ENCODE measurements at regions not wholly inside any gene's neighbourhood (a gene's known extent, or its start where the extent isn't known, plus 50 kb on each side); places are given as distances from the start of the nearest gene placed in this dataset.

DNA sequence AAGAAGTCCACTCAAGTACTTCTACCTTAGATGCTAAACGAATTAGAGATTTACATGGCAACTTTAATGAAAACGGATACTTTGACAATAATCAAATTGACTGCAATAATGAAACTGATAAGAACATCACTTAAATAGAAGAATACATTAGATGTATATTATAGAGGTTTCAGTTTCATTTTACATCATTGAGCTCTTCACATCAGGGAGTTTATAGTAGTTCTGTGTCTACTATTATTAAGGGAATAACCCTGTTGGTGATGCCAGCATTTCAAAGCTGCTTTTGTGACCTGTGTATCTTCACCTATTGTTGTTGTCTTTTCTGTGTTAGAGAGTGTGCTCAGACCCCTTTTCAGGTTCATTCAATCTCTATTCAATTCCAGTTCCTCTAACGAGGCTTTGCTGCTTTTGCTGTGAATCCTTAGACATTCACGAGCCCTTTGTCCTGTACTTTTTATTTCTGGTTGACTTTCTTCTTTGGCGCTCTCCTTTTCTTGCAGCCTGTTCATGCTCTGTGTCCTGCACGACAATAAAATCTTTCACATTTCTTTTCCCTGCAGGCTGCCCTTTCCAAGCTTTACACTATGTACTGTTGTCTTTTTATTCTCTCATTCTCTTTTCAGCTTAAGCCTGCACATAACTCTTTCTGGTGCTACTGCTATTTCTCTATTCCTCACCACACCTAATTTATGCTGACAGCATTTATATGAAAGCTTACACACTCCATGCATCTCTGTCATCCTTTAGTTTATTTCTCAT lies 232.1 kb downstream of the CPE start:
- no peak for DNase-seq (ENCODE audit: low read depth)

DNA sequence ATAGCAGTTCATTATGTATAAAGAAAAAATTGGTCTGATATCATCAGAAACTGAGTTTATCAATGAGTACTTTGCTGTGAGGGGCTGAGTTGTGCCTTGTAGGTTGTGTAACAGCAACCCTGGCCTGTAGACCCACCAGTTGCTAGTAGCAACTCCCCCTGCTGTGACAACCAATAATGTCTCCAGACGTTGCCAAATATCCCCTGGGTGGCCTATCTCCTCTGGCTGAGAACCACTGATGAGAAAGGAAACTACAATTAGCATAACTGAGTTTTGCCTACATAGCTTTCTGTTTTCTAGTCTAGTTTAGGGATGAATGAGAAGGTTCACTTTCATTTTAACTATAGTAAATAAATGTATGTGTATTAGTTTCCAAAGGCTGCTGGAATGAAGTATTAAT lies 234.1 kb downstream of the CPE start:
- DNase-seq (ENCODE audit: low read depth): no peak

DNA sequence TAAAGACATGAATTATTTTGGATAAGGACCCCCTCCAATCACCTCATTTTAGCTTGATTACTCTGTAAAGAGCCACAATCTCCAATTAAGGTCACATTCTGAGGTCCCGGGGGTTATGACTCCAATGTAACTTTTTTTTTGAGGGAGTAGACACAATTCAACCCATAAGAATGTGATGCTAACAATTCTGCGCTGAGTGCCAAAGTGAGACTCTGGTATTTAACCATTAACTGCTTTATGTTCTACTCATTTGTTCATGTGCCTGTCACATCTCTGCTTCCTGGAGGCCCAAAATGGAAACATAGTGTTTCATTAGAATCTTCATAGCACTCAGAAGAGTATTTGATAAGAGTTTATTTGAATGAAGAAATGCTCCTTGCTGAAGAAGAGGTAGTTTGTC lies 234.8 kb downstream of the CPE start:
- DNase-seq (ENCODE audit: low read depth): no peak

DNA sequence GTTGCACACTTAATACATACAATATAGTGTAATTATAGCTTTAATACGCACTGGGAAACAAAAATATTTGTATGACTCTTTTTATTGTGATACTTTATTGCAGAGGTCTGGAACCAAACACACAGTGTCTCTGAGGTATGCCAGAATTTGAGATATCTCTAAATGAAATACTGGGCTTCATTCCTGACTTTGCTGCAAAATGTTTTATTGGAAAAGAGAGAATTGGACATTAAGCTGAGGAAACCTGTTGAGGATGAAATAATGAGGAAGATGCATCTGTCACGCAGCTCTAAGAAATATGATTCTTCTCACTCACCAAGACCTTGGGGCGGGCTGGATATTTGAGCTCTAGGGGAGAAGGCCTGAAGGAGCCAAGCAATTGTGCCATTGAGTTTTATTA lies 242.1 kb downstream of the CPE start:
- DNase-seq (ENCODE audit: low read depth): no peak

DNA sequence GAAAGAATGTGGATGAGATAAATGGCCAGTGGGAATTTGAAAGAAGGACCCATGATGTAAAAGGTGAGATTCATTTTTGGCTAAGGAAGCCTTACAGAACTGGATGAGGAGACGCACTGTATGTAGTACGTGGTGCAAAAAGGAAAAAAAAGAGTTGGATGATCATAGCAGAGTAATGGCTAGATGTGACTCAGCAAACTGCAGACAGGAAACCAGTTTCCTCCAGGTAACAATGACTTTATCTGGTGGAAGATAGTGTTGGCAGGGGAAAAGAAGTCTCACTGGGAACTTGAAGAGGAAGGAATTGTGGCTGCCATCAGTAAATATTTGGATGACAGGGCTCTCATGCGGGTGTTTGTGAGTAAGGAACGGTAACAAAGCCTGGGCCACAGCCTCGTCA lies 243.2 kb downstream of the CPE start:
- DNase-seq (ENCODE audit: low read depth): no peak

DNA sequence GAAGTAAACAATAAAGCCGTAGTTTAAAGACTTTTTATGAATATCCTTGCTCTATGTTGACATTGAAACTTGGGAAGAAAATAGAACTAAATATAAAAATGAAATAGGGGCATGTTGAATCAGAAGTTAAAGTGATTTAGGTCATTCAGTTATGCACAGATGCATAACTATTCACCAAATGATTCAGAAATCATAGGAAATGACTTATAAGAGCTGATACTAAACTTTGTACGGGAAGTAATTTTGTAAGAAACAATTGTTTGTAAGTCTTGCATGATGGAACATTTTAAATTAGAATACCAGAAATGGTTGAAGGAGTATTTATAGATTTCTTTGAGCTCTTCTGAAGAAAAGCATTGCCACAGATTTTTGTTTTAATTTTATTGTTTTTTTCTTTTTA lies 246.5 kb downstream of the CPE start:
- DNase-seq (ENCODE audit: low read depth): no peak

DNA sequence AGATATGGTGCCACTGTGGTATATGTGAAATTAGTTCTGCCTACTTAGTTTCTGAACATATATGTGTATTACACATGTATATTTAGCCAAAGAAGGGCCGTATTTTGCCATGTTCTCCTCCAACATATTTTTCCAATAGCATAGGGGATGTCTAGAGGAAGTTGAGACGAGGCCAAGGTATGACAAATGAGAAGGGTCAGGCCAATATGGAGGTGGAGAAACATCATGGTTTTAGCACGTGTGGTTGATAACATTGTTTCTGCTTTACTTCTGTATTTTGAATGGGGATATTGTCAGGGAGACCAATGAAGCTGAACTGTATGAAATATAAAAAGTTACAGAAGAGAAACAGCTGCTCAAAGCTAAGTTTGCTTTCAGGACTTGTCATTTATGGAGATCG lies 246.7 kb upstream of the TLL1 start:
- DNase-seq (ENCODE audit: low read depth): no peak

DNA sequence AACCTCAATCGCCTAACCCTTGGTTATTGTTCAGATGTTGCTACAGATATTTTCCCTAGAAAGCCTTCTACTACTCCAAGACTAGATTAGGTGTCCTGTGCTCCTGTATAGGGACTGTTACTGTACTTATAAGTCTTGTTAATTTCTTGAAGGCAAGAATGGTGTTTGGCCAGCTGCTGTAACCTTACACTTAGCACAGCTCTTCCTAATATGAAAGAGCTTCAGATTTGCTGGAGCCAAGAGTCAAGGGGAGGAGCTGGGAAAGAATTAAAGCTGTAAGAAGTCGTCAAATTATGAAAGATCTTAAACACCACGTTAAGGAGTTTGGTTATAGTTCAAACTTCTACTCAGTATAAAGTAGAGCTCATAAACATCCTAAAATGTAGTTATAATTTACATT lies 245.9 kb upstream of the TLL1 start:
- DNase-seq (ENCODE audit: low read depth): no peak

DNA sequence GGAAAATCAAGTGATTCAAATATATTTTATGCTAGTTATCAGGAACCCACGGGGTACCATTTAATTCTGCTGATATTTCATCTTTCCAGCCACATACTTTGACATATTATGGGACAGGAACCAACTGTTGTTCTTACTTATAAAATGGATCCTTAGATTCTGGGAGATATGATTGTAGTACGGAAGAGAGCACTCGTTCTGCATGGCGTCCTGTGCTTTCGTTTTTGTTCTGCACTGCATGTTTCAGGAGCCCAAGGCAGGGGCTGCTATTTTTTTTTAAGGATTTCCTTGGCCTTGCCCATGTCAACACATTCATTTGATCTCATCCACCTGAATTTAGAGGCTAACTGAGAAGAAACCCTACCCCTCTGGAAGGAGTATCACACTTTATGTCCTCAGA lies 245.5 kb upstream of the TLL1 start:
- no peak for DNase-seq (ENCODE audit: low read depth)

DNA sequence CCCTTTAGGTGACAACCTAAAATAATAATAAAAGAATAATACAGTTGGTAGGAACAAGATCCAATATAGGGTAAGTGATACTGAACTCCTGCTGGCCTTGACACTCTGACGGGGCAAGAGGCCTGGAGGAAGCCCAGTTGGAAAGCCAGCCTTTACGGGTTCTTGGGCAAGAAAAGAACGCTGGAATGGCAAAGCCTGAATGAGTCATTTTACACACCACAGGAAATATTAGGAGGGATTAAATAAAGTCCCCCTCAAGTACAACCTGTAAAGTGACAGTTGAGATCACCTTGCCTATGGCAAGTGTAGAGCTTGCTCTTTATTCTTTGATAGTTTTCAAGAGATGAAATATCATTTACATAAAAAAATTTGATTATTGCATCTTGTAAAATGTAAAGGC lies 244.5 kb upstream of the TLL1 start:
- DNase-seq (ENCODE audit: low read depth): no peak

DNA sequence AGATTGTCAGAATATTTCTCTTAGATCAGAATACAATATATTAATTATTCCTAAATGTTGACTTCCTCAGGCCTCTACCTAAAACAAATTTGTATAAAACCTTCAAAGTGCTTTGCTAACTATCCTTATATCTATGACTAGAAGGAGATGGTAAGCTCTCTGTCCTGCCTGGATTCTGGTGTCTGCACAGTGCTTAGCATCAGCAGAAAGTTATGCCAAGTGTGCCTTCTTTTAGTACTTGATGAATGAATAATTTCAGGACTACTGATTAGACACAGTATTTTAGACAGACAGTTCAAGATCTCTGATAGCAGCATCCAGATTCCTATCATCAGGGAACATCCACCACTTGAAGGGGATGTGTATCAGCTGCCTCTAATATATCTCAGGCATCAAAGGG lies 242.4 kb upstream of the TLL1 start:
- no peak for DNase-seq (ENCODE audit: low read depth)

DNA sequence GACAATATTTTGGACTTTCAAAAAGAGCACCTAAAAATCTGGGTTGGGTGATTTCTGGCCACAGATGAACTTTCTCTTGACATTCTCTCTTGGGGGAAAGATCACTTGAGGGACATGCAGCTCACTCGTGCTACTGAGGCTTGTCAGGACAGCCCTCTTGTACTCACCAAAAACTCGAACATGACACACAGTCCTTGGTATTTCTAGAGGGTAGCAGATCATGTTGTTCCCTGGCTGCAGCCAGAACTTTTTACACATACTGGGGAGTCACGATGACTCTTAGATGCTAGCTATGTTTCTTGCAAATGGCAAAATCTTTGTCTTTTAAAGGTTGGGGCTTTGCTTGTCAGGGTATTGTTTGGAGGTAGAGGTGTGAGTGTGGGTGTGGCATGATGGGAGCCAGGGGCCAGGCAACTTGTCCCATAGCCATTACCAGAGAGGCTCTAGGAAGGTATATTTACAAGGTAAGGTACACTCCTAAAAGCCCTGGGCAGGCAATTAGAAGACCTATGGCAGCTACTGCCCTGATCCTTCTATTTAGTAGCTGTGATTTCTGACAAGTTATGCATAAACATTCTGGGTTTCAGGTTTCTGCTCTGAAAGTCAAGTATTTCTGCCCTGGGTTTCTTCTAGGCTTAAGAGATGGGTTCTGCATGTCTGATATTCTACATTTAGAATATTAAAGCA lies 241.7 kb upstream of the TLL1 start:
- DNase-seq (ENCODE audit: low read depth): no peak

DNA sequence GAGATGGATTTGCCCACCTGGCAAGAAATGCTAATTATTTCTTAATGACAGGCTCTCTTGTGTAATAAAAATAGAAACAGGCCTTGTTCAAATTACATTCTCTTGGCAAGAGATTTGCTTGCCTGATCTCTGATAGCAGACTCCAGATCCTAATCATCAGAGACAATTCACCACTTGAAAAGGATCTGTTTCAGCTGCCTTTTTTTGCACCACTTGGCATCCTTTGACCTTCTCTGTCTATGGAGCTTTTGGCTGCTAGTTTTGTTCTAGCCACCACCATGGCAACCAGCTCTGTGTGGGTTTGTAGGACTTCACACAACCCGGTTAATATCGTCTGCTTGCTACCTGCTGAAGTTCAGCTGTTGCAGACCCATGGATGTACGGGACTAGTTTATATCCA lies 241.1 kb upstream of the TLL1 start:
- no peak for DNase-seq (ENCODE audit: low read depth)

DNA sequence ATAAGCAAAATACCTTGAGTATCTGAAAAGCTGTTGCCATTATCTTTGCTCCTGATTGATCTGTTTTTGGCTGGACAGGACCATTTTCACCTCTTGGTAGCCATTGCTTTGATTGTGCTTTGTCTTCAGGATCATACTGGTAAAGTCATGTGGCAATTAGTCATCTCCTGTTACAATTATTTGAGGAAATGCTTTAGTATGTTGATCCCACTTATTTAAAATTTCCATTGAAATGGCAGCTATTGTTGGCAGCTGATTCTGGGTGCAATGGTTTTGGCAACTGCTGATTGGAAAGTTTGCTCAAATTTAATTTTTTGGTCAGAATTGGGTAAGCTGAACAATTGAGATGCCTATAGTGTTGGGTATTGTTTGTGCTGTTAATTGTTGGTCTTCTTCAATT lies 238.3 kb upstream of the TLL1 start:
- no peak for DNase-seq (ENCODE audit: low read depth)

DNA sequence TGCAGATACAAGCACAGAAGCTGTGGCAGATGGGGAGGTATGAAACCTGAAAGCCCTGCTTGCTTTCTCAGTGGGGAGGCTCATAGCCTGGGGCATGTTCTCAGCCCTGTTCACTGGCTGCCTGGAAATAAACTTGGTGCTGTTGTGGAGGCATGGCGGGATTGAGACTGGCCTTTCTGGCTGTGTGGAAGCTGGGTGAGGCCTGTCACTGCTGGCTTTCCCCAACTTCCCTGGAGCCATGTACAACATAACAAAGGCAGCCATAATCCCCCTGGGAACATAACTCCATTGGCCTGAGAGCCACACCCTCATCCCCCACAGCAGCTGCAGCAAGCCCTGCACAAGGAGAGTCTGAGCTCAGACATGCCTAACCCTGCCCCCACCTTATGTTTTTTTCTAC lies 237.7 kb upstream of the TLL1 start:
- no peak for DNase-seq (ENCODE audit: low read depth)

DNA sequence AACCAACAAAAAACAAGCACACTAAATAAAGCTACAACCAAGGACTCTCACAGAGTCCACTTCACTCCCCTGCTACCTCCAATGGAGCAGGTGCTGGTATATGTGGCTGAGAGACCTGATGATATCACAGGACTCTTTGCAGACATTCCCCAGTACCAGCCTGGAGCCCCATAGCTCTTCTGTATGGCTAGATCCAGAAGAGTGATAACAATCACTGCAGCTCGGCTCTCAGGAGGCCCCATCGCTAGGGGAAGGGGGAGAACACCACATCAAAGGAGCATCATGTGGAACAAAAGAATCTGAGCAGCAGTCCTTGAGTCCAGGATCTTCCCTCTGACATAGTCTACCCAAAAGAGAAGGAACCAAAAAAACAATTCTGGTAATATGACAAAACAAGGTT lies 237.1 kb upstream of the TLL1 start:
- DNase-seq (ENCODE audit: low read depth): no peak

DNA sequence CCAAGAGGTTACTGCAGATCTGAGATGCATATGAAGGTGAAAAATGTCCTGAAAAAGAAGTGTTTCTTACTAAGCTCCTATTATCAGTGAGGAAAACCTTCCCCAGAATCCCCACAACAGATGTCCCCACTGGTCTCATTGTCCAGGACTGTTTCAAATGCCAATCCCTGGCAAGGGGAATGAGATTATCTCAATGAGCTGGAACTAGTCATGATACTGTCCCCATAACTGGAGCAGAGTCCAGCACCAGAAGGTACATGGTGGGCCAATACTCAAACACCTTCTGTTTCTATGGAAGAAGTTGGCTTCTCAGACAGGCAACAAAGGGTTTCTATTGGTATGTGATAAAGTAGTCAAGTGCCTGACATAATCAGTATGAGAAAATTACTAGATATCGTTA lies 221.1 kb upstream of the TLL1 start:
- DNase-seq (ENCODE audit: low read depth): no peak

DNA sequence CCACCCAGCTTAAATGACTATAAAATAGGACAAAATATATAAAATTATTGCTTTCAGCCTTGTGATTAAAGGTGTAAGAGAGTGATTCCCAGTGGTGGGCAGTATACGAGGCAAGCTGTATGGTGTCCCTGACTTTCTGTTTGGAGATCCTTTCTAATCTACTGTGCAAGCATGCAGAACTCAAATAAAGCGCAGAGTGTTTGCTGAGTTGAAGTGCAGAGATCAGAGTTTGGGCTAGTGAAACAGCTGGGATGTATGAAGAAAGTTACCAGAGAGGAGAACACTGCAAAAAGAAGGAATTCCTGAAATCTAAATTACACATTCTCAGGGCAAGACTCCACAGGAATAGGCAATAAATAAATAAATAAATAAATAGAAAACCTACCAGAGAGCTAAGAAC lies 218.5 kb upstream of the TLL1 start:
- DNase-seq (ENCODE audit: low read depth): no peak

DNA sequence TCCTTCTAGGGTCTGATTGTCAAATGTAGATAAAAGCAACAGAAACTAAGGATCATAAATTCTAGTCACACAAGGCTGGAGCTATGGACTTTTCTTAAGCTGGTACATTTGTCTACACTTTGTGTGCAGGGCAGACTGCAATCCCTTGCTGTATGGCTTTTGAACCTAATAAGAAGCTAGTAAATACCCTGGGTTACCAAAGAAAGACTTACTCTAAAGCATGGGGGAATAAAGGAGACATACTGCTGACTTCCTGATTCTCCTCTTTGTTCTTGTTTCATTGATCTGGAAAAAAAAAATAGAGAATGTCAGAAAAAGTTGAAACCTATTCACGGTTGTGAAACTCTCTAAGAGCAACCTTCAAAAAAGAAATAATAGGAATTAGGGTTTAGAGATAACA lies 216.6 kb upstream of the TLL1 start:
- no peak for DNase-seq (ENCODE audit: low read depth)

DNA sequence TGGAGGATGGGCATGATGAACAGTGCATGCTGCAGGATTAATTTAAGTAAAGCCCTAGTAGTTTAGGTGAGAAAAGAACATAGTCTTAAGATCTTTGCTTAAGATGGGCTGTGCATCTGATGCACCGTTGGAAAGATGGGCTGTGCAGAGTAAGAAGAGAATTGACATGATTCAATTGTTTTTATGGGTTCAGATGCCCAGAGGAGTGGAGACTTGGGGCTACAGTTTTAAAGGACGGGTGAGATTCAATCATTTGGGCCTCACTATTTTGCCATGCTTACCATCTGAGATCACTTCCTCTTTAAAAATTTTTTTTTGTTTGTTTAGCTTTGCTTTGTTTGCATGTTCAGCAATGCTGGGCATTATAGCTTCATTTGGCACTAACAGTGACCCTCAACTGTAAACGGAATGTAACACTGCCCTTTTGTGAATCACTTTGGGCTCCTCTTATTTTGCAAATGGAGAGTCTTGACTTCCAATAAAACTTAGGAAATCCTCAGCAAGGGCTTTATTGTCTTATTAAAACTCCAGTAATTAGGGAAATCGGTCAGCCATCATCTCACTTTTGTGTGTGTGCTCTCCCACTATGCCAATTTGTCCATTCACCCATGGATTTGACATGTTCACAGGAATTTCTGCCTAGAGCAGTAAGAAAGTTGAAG lies 216.1 kb upstream of the TLL1 start:
- DNase-seq (ENCODE audit: low read depth): no peak

DNA sequence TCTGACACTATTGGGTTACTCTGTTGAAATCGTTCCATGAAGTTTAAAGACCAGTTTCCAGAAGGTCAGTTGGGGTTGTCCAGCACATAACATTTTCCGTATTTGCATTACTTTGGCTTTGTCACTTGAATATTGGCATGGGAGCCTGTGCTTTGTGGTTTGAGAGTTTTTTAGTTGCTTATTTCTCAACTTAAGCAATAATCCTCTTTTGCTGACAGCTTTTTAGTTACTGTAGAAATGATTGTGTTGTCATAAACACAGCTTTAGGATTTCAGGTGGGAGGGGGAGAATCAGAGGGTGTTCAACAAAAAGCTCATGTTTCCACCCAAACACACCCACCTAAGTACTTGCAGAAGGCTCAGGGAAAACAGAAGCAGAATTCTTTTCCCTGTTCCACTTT lies 210.7 kb upstream of the TLL1 start:
- no peak for DNase-seq (ENCODE audit: low read depth)

DNA sequence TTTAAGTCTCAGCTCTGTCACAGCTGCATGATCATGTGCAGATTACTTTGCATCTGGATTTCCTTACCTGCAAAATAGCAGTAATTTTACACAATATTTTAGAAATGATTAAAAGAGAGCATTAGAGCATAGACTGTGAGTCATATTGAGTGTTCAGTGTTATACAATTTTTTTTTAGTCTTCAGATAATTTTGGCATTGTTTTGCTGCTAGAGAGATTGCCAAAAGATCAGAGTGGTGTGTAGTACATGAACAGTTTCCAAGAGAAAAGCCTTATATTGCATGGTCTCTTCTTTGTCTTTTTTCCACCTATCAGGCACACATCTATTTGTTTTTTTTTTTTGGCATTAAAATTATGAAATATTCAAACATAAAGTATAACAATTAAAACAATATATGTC lies 209.6 kb upstream of the TLL1 start:
- DNase-seq (ENCODE audit: low read depth): no peak

DNA sequence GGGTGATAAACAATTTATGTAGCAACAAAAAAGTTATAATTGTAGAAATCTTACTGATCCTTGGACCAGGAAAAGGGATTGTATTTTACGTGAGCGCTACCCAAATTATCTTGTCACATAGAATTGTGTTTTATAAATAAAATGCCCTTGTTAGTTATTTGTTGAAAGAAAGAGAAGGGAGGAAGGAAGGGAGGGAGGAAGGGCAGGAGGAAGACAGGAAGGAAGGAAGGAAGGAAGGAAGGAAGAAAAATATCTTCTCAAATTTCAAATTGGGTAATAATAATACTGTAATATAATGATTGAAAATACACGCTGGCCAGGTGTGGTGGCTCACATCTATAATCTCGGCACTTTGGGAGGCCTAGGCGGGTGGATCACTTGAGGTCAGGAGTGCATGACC lies 206.2 kb upstream of the TLL1 start:
- no peak for DNase-seq (ENCODE audit: low read depth)

DNA sequence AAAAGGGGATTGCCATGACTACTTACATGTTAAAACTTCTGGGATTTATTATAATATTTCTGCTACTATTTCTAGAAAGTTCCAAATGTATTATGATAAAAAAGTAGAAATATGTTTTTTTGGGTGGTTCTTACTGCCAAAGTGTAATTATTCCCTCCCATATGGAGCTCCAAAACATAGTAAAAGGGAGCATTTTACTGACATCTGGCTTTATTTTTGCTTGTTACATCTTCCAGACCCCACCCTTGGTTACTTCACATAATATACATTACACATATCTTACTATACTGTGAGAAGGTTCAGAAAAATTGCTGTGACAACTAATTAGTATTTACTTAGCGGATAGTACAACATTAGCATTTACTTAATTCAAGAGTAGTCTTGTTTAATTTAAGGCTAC lies 205.1 kb upstream of the TLL1 start:
- no peak for DNase-seq (ENCODE audit: low read depth)
